ENCODE measurements at regions not wholly inside any gene's neighbourhood (a gene's known extent, or its start where the extent isn't known, plus 50 kb on each side); places are given as distances from the start of the nearest gene placed in this dataset.

DNA sequence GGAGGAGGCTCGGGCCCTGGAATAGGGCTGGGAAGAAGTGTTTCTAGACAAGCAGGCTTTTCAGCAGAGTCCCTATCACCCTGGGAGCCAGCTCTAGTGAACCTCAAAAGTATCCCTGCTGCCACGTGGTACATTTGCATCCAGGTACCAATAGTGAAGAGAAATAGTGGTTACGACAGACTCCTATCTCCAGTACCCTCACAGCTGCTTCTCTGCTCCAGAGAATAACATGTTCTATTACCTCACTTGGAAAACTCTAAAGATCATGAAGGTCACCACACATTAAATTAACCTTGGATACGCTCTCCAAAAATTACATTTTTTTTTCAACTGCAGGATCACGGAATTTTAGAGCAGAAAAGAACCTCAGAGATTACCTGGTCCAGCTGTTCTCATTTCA lies 230.4 kb upstream of the PLD5 start:
- Histone ChIP-seq H3K27ac (ENCODE audit: low read depth, low read length) (no peak overlapping the region), H2AFZ (ENCODE audit: low read depth, low read length, poor library complexity, severe bottlenecking) (no peak overlapping the region), H3K79me2 (ENCODE audit: insufficient read depth, low read length) (no peaks in the 10 kb centered on the region), H4K20me1 (ENCODE audit: insufficient read depth) (no peaks in the 10 kb centered on the region), H3K9ac (ENCODE audit: low read length) (no peak overlapping the region), H3K9me3 (ENCODE audit: control insufficient read depth in 1 of 2, insufficient read depth in 1 of 2, low read depth in 1 of 2, low read length in 2 of 2) (no peaks in the 10 kb centered on the region), H3K4me3 (replicated peaks in 1 of 2; ENCODE audit: low read depth in 1 of 2, low read length in 2 of 2) (no peak overlapping the region), H3K9me2 (ENCODE audit: insufficient read depth) (no peaks in the 10 kb centered on the region), H3K4me1 (ENCODE audit: control insufficient read depth in 1 of 2, insufficient read depth in 2 of 2, low read length in 2 of 2) (no peaks in the 10 kb centered on the region), H3K36me3 (ENCODE audit: control insufficient read depth in 1 of 2, insufficient read depth in 2 of 2, low read length in 2 of 2) (no peaks in the 10 kb centered on the region), H3K27me3 (ENCODE audit: insufficient read depth, low read length) (no peaks in the 10 kb centered on the region), H3K4me2 (ENCODE audit: low read length) (no peak overlapping the region)
- ChIA-PET RAD21 (ENCODE audit: low non-redundant PET in 1 of 2, low total read pairs in 2 of 2, uncharacterized antibody in 2 of 2, unreplicated experiment in 2 of 2) (no interaction called here), CTCF (no interaction called here), POLR2A (no interaction called here)
- intact Hi-C loops (cut with micrococcal nuclease), result no loop called here
- no peak for DNase-seq (ENCODE audit: low read depth, low spot score)
- no peak for ATAC-seq
- no TSS peak for BruUV-seq (replicated peaks)
- TF ChIP-seq EZH2 (IDR thresholded peaks at IDR 0.05) (no peak), EGR1 (IDR thresholded peaks at IDR 0.05; ENCODE audit: low read depth) (no peak), POLR2AphosphoS5 (IDR thresholded peaks at IDR 0.05; ENCODE audit: low read depth, low read length) (no peak), CBX3 (IDR thresholded peaks at IDR 0.05; ENCODE audit: low read depth) (no peak), ELF1 (IDR thresholded peaks at IDR 0.05; ENCODE audit: borderline replicate concordance, low read depth) (no peak), JUND (IDR thresholded peaks at IDR 0.05) (no peak), ZNF274 (IDR thresholded peaks at IDR 0.05; ENCODE audit: low read depth, low read length) (no peak), RAD21 (IDR thresholded peaks at IDR 0.05; ENCODE audit: low read depth) (no peak), FOSL1 (IDR thresholded peaks at IDR 0.05; ENCODE audit: low read depth) (no peak), ZFX (IDR thresholded peaks at IDR 0.05) (no peak), SIN3A (IDR thresholded peaks at IDR 0.05; ENCODE audit: low read depth) (no peak), CEBPB (IDR thresholded peaks at IDR 0.05; ENCODE audit: low read depth) (no peak), SP1 (IDR thresholded peaks at IDR 0.05; ENCODE audit: low read depth) (no peak), SRF (IDR thresholded peaks at IDR 0.05; ENCODE audit: low read depth) (no peak)
- TF ChIP-seq, protein P1, sequence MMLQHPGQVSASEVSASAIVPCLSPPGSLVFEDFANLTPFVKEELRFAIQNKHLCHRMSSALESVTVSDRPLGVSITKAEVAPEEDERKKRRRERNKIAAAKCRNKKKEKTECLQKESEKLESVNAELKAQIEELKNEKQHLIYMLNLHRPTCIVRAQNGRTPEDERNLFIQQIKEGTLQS (IDR thresholded peaks at IDR 0.05), result no peak
- TF ChIP-seq, protein P2, sequence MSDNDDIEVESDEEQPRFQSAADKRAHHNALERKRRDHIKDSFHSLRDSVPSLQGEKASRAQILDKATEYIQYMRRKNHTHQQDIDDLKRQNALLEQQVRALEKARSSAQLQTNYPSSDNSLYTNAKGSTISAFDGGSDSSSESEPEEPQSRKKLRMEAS (IDR thresholded peaks at IDR 0.05), result no peak
- TF ChIP-seq, protein P3, sequence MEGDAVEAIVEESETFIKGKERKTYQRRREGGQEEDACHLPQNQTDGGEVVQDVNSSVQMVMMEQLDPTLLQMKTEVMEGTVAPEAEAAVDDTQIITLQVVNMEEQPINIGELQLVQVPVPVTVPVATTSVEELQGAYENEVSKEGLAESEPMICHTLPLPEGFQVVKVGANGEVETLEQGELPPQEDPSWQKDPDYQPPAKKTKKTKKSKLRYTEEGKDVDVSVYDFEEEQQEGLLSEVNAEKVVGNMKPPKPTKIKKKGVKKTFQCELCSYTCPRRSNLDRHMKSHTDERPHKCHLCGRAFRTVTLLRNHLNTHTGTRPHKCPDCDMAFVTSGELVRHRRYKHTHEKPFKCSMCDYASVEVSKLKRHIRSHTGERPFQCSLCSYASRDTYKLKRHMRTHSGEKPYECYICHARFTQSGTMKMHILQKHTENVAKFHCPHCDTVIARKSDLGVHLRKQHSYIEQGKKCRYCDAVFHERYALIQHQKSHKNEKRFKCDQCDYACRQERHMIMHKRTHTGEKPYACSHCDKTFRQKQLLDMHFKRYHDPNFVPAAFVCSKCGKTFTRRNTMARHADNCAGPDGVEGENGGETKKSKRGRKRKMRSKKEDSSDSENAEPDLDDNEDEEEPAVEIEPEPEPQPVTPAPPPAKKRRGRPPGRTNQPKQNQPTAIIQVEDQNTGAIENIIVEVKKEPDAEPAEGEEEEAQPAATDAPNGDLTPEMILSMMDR (IDR thresholded peaks at IDR 0.05 in 2 of 3, conservative IDR thresholded peaks at IDR 0.05 in 1 of 3; ENCODE audit: borderline replicate concordance in 1 of 3, insufficient read depth in 1 of 3, low read depth in 2 of 3, low read length in 2 of 3), result no peak
- TF ChIP-seq, protein P4, sequence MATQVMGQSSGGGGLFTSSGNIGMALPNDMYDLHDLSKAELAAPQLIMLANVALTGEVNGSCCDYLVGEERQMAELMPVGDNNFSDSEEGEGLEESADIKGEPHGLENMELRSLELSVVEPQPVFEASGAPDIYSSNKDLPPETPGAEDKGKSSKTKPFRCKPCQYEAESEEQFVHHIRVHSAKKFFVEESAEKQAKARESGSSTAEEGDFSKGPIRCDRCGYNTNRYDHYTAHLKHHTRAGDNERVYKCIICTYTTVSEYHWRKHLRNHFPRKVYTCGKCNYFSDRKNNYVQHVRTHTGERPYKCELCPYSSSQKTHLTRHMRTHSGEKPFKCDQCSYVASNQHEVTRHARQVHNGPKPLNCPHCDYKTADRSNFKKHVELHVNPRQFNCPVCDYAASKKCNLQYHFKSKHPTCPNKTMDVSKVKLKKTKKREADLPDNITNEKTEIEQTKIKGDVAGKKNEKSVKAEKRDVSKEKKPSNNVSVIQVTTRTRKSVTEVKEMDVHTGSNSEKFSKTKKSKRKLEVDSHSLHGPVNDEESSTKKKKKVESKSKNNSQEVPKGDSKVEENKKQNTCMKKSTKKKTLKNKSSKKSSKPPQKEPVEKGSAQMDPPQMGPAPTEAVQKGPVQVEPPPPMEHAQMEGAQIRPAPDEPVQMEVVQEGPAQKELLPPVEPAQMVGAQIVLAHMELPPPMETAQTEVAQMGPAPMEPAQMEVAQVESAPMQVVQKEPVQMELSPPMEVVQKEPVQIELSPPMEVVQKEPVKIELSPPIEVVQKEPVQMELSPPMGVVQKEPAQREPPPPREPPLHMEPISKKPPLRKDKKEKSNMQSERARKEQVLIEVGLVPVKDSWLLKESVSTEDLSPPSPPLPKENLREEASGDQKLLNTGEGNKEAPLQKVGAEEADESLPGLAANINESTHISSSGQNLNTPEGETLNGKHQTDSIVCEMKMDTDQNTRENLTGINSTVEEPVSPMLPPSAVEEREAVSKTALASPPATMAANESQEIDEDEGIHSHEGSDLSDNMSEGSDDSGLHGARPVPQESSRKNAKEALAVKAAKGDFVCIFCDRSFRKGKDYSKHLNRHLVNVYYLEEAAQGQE (IDR thresholded peaks at IDR 0.05; ENCODE audit: low read depth), result no peak
